DMS79 treated with DMSO at 0.1 percent for 48 hours (cell line): ENCODE measurements at regions not wholly inside any gene's neighbourhood (a gene's known extent, or its start where the extent isn't known, plus 50 kb on each side); places are given as distances from the start of the nearest gene placed in this dataset.

Source experiments
- DNase-seq: peaks from one replicate; lab custom pipeline; 2025; lab: John Stamatoyannopoulos, UW

DNA sequence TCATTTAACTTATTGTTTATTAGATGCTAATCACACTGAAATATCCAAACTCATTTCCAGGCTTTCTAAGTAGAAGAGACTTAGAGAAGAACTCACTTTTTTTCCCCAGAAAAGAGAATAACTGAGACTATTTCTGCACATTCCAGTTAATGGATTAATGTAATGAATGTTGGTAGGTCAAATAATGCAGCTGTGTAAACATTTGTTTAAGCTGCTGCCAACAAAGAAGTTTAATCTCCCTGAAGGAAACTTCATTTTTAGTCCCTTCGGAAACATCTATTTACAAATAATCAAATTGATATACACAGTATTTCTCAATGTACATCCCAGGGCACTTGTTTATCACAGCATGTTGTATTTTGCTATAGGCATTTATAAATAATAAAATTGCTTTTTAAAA is 126.9 kb downstream of the KCNS3 start:
- no peak for DNase-seq

DNA sequence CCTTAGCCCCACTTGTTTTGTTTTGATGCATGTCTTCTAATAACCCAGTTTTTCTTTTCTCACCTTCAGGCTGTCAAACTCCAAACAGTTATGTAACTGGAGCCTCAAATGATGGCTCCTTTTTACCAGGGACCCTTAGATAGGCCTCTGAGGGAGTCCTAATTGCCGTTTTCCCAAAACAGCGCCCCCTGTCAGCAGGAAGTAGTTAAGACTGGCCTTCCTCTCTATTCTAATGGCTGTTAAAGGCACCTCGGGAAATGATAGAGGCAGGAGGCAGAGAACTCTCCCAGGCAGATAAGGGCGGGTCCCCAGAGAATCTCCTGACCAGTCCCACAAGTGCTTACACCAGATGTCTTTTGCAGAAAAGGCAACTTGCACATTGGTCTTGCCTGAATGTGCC is 123.2 kb downstream of the KCNS3 start:
- no peak for DNase-seq

- no peak for DNase-seq
Observed at GRCh38 chr2:17996978-17997377, 118.5 kb downstream of the KCNS3 start.

DNA sequence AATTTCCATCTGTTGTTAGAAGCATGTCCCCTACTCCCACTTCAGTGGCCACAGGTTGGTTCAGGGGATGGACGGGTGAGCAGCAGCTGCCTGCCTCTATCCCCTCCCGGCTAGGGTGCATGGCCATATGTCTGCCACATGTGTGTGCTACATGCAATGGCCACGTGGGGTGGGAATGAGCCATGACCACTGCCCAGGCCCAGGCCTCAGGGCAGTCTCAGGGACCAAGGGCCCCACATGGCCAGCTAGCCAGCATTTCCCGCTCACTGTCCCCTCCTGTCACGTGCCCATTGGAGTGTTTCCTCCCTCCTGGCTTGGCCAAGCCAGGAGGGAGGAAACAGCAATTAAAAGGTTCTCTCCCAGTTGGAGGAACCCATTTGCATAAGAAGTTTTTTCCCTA is 117.1 kb downstream of the KCNS3 start:
- DNase-seq: no peak
